HL-60 (cell line): ENCODE measurements at regions not wholly inside any gene's neighbourhood (a gene's known extent, or its start where the extent isn't known, plus 50 kb on each side); places are given as distances from the start of the nearest gene placed in this dataset.

Source experiments
- GABPA ChIP-seq: IDR thresholded peaks from 2 replicates; pipeline ENCODE4 v1.6.1; 2012; ENCODE audit warnings: low read depth
- POLR2AphosphoS5 ChIP-seq: IDR thresholded peaks from 2 replicates; pipeline ENCODE4 v1.6.1; 2012; ENCODE audit warnings: low read depth

GRCh38 chr17:74027444-74027843 lies 176.0 kb upstream of the RPL38 start:
- TF ChIP-seq GABPA (no peak), POLR2AphosphoS5 (no peak)
